Colonic mucosa (tissue), 4 donors: ENCODE measurements at regions not wholly inside any gene's neighbourhood (a gene's known extent, or its start where the extent isn't known, plus 50 kb on each side); places are given as distances from the start of the nearest gene placed in this dataset.

Experiments
- DNase-seq: peaks from one replicate; pipeline ENCODE4 v3.0.0-alpha.2; 2020
- H3K27ac ChIP-seq: fragments of 200-600 bp; one replicate; pipeline ENCODE4 v1.8.0; 2021
- H3K27me3 ChIP-seq: fragments of 200-600 bp; one replicate; pipeline ENCODE4 v1.8.0; 2021
- H3K36me3 ChIP-seq: fragments of 200-600 bp; one replicate; pipeline ENCODE4 v1.8.0; 2021
- H3K4me1 ChIP-seq: fragments of 200-600 bp; one replicate; pipeline ENCODE4 v1.8.0; 2021; ENCODE audit warnings: mild to moderate bottlenecking
- H3K4me3 ChIP-seq: fragments of 200-600 bp; one replicate; pipeline ENCODE4 v1.8.0; 2021
- H3K9ac ChIP-seq, 2 donors: one replicate each; pipeline ENCODE4 v1.7.0; 2013; ENCODE audit warnings: control low read depth in 2 of 2, low read depth in 2 of 2, low read length in 2 of 2
- H3K9me3 ChIP-seq: fragments of 200-600 bp; one replicate; pipeline ENCODE4 v1.8.0; 2021
- intact Hi-C: fragments of 100-400 bp; cut with DNase I; formaldehyde crosslinking; loops from one replicate; pipeline ENCODE4 v1.14.1; 2022
- TF ChIP-seq, protein P1 (sequence below): fragments of 200-600 bp; IDR thresholded peaks from one replicate; pipeline ENCODE4 v1.8.0; 2022; ENCODE audit warnings: antibody characterized with exemption, mild to moderate bottlenecking
- donor health status: healthy.
- donor health status: DM: no; HTN: no; CAD: no.
- donor health status: DM: no; HTN: no; CAD: no.

DNA sequence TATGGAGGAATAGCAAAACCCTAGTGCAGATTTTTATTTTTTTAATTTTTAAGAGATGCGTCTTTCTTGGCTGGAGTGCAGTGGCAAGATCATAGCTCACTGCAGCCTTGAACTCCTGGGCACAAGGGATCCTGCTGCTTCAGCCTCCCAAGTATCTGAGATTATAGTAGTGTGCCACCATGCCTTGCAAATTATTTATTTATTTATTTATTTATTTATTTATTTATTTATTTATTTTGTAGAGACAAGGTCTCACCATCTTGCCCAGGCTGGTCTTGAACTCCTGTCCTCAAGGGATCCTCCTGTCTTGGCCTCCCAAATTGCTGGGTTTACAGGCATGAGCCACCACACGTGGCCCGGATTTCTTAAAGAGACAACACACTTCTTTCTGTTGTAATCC, 1158.8 kb downstream of the AACS start:
- Histone ChIP-seq H3K9ac (no peak overlapping the region), H3K9me3 (no peaks in the 10 kb centered on the region), H3K4me3 (no peak overlapping the region), H3K36me3 (no peaks in the 10 kb centered on the region), H3K4me1 (no peaks in the 10 kb centered on the region), H3K27ac (no peak overlapping the region), H3K27me3 (no peaks in the 10 kb centered on the region)
- DNase-seq = no peak
- TF ChIP-seq, protein P1, sequence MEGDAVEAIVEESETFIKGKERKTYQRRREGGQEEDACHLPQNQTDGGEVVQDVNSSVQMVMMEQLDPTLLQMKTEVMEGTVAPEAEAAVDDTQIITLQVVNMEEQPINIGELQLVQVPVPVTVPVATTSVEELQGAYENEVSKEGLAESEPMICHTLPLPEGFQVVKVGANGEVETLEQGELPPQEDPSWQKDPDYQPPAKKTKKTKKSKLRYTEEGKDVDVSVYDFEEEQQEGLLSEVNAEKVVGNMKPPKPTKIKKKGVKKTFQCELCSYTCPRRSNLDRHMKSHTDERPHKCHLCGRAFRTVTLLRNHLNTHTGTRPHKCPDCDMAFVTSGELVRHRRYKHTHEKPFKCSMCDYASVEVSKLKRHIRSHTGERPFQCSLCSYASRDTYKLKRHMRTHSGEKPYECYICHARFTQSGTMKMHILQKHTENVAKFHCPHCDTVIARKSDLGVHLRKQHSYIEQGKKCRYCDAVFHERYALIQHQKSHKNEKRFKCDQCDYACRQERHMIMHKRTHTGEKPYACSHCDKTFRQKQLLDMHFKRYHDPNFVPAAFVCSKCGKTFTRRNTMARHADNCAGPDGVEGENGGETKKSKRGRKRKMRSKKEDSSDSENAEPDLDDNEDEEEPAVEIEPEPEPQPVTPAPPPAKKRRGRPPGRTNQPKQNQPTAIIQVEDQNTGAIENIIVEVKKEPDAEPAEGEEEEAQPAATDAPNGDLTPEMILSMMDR = no peak
- intact Hi-C loops = no loop called here

DNA sequence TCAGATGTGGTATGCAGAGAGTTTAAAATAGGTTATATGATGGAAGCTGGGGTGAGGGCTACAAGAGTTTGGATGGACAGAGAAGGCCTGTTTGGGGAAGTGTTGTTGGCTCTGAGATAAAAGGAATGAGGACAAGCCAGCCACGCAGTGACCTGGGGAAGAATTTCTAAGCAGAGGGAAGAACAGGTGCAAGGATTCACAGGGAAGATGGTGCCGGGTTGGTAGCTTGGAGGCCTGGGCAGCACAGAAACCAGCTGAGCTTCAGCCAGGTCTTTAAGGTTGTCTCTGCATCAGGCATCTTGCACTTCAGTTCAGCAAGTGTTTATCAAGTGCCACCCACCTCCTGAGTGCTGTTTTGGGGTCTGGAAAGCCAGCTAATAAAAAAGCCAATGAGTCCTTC, 1163.7 kb downstream of the AACS start:
- no peak overlapping the region for H3K4me3 ChIP-seq

DNA sequence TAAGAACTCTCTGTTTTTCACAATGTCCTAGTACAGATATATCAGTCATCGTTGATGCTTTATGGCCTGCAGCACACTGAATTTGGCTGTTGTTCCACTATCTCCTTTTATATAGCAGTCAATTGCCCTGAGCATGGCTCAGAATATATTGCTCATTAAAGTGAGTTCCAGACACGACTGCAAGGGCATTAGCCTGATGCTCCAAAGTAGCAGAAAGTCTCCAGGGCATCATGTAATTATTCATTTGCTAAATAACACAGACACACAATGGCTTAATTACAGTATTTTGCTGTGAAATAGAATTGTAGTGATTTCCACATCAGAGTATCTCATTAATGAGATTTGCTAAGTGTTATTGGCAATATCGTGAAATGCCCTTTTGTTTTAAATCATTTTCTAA, 1167.5 kb downstream of the AACS start:
- intact Hi-C loops = no loop called here
- TF ChIP-seq, protein P1 = no peak
- no peaks in the 10 kb centered on the region for H3K36me3 ChIP-seq
- H3K9ac ChIP-seq = no peak overlapping the region
- DNase-seq = no peak
- no peak overlapping the region for H3K27ac ChIP-seq
- H3K4me1 ChIP-seq = no peaks in the 10 kb centered on the region
- H3K9me3 ChIP-seq = no peaks in the 10 kb centered on the region
- H3K4me3 ChIP-seq = no peak overlapping the region
- no peaks in the 10 kb centered on the region for H3K27me3 ChIP-seq

More for the DNA sequence above, 1163.7 kb downstream of the AACS start:
- TF ChIP-seq, protein P1 = no peak
- no peak overlapping the region for H3K9ac ChIP-seq
- intact Hi-C loops = no loop called here
- H3K27ac ChIP-seq = no peak overlapping the region
- no peaks in the 10 kb centered on the region for H3K27me3 ChIP-seq
- no peaks in the 10 kb centered on the region for H3K4me1 ChIP-seq
- H3K9me3 ChIP-seq = no peaks in the 10 kb centered on the region
- DNase-seq = no peak
- no peaks in the 10 kb centered on the region for H3K36me3 ChIP-seq

- Histone ChIP-seq H3K27me3 (no peaks in the 10 kb centered on the region), H3K4me3 (no peak overlapping the region), H3K9ac (no peak overlapping the region), H3K27ac (no peak overlapping the region), H3K36me3 (no peaks in the 10 kb centered on the region), H3K9me3 (no peaks in the 10 kb centered on the region), H3K4me1 (no peaks in the 10 kb centered on the region)
- intact Hi-C loops = no loop called here
- DNase-seq = no peak
- TF ChIP-seq, protein P1 = no peak
Observed at GRCh38 chr12:126233625-126234024, 1168.4 kb downstream of the AACS start.

GRCh38 chr12:126243814-126244440, 1178.7 kb downstream of the AACS start:
- Histone ChIP-seq H3K27ac (no peak overlapping the region), H3K4me1 (no peaks in the 10 kb centered on the region), H3K36me3 (no peaks in the 10 kb centered on the region), H3K27me3 (no peaks in the 10 kb centered on the region), H3K9ac (no peak overlapping the region), H3K4me3 (no peak overlapping the region), H3K9me3 (no peaks in the 10 kb centered on the region)
- TF ChIP-seq, protein P1 = no peak
- intact Hi-C loops = no loop called here
- no peak for DNase-seq
